Large intestine (tissue), 3 donors: ENCODE measurements at regions not wholly inside any gene's neighbourhood (a gene's known extent, or its start where the extent isn't known, plus 50 kb on each side); places are given as distances from the start of the nearest gene placed in this dataset.
"Not testable (repeated sequence)": the region's sequence is repeated elsewhere in the genome, so short reads cannot be mapped to it uniquely, and the experiment has no call there.

Experiments
- DNase-seq, 2 donors: peaks; one replicate each; pipeline versions ENCODE4 v3.0.0 to v3.0.0-alpha.2; 2013
- H3K27ac ChIP-seq: one replicate; pipeline ENCODE4 v1.5.1; 2013; ENCODE audit warnings: low read length
- H3K27me3 ChIP-seq: 2 replicates; pipeline ENCODE4 v1.6.1; 2013; ENCODE audit warnings: low read length; ENCODE audit not compliant: control insufficient read depth, insufficient read depth
- H3K36me3 ChIP-seq: 2 replicates; pipeline ENCODE4 v1.6.1; 2013; ENCODE audit warnings: low read length; ENCODE audit not compliant: control insufficient read depth, insufficient read depth
- H3K4me1 ChIP-seq: one replicate; pipeline ENCODE4 v1.6.1; 2013; ENCODE audit warnings: low read length; ENCODE audit not compliant: control insufficient read depth, insufficient read depth
- H3K4me3 ChIP-seq: one replicate; pipeline ENCODE4 v1.5.1; 2013; ENCODE audit warnings: low read length
- H3K9me3 ChIP-seq: one replicate; pipeline ENCODE4 v1.6.1; 2013; ENCODE audit warnings: mild to moderate bottlenecking, low read depth, low read length, moderate library complexity; ENCODE audit not compliant: control insufficient read depth
- WGBS: methylation state at CpG from one replicate; pipeline ENCODE4 v1.1.5; 2013; ENCODE audit warnings: low lambda C conversion rate; ENCODE audit not compliant: insufficient coverage; 5-methylcytosine and 5-hydroxymethylcytosine counted together

DNA sequence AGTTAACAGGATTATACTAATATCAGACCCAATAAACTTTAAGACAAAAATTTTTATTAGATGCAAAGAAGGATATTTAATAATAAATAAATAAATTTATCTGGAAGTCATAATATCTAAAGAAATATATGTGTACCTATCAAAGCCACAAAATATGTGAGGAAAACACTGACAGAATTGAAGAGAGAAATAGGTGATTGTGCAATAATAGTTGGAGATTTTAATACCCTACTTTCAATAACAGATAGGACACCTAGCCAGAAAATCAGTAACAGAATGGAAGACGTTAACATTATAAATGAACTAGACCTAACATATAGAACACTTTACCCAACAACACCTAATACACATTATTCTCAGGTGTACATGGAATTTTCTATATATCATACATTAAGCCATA lies 541.4 kb upstream of the SMC2 start:
- Histone ChIP-seq H3K27ac (no peak overlapping the region), H3K9me3 (peaks cover 11% of the 10 kb centered on the region), H3K4me3 (no peak overlapping the region), H3K36me3 (no peaks in the 10 kb centered on the region), H3K4me1 (no peaks in the 10 kb centered on the region), H3K27me3 (no peaks in the 10 kb centered on the region)
- no CpG with 5 or more reads among the region's 1 CpG for WGBS
- DNase-seq = no peak

- H3K36me3 ChIP-seq = no peaks in the 10 kb centered on the region
- H3K4me3 ChIP-seq = no peak overlapping the region
- H3K27ac ChIP-seq = no peak overlapping the region
- DNase-seq = no peak
- no peaks in the 10 kb centered on the region for H3K4me1 ChIP-seq
- no peaks in the 10 kb centered on the region for H3K27me3 ChIP-seq
- no peaks in the 10 kb centered on the region for H3K9me3 ChIP-seq
Observed at GRCh38 chr9:103574056-103574455, 520.1 kb upstream of the SMC2 start.

DNA sequence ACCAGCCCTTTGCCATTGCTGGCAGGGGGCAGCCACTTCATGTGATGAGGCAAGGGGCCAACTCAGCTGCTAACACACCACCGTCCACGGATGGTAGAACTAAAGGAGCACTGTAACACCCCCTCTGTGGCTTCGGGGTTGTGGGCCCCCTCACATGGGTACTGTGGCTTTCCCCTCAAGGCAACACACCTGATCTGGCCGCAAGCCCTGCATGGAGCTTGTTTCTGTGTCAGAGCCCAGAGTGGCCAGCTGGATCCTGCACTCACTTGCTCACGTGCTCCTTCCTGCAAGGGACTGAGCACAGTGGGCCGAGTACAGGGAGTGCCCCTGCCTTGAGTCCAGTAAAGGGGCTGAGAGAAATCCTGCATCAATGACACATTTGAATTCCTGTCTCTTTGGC lies 507.4 kb upstream of the SMC2 start:
- Histone ChIP-seq H3K27me3 (no peaks in the 10 kb centered on the region), H3K4me1 (no peaks in the 10 kb centered on the region), H3K36me3 (no peaks in the 10 kb centered on the region), H3K27ac (no peak overlapping the region), H3K9me3 (peaks cover 3% of the 10 kb centered on the region), H3K4me3 (no peak overlapping the region)
- DNase-seq = no peak
- WGBS = no CpG with 5 or more reads among the region's 6 CpGs

DNA sequence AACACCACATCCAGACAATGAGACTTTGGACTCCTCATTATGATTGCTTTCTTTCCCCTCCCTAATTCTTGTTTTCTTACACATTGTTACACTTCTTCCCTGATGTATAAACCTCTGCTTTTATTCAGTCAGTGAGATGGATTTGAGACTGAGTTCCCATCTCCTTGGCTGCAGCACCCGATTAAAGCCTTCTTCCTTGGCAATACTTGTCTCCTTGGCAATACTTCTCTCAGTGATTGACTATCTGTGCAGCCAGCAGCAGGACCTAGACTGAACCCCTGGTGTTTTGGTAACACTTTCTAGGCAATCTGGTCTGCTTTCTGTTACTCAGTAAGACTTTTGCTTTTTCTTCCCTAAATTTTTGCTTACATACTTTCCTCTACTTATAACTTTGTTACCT lies 492.8 kb upstream of the SMC2 start:
- no CpG with 5 or more reads among the region's 1 CpG for WGBS
- H3K36me3 ChIP-seq = no peaks in the 10 kb centered on the region
- peaks cover 3% of the 10 kb centered on the region for H3K9me3 ChIP-seq
- H3K27ac ChIP-seq = no peak overlapping the region
- no peaks in the 10 kb centered on the region for H3K4me1 ChIP-seq
- H3K4me3 ChIP-seq = no peak overlapping the region
- DNase-seq = no peak
- no peaks in the 10 kb centered on the region for H3K27me3 ChIP-seq

DNA sequence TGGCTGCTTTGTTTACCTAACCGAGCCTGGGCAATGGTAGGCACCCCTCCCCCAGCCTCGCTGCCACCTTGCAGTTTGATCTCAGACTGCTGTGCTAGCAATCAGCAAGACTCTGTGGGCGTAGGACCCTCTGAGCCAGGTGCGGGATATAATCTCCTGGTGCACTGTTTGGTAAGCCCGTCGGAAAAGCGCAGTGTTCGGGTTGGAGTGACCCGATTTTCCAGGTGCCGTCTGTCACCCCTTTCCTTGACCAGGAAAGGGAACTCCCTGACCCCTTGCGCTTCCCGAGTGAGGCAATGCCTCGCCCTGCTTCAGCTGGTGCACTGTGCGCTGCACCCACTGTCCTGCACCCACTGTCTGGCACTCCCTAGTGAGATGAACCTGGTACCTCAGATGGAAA lies 482.2 kb upstream of the SMC2 start:
- H3K4me1 ChIP-seq, H3K27me3 ChIP-seq: not testable (repeated sequence)
- no CpG with 5 or more reads among the region's 14 CpGs for WGBS

GRCh38 chr9:103615994-103616393 lies 478.1 kb upstream of the SMC2 start:
- 85% methylated on average over 2 of the region's 5 CpGs for WGBS

More for the DNA sequence above, 482.2 kb upstream of the SMC2 start:
- not testable (repeated sequence) for H3K9me3 ChIP-seq, H3K27ac ChIP-seq, H3K4me3 ChIP-seq, H3K36me3 ChIP-seq, DNase-seq

DNA sequence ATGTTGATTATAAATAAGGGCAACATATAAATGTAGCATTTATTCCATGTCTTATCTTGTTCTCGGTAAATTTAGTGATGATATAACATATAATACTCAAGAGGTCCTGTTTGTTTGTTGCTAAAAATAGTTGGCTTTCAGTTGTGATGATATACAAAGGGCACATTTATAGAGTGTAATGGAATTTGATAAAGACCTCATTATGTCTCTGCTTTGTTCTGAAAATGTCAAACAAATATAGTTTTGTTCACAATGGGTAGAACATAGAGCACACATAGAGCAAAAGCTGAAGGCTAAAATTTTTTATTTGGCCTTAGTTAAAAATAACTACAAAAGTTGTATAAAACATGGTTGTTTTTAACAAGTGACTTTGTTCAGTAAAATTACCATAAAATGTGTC lies 477.1 kb upstream of the SMC2 start:
- Histone ChIP-seq H3K36me3 (no peaks in the 10 kb centered on the region), H3K27ac (no peak overlapping the region), H3K4me3 (no peak overlapping the region), H3K4me1 (no peaks in the 10 kb centered on the region), H3K9me3 (no peaks in the 10 kb centered on the region), H3K27me3 (no peaks in the 10 kb centered on the region)
- WGBS = 73% methylated on average over 1 of the region's 1 CpG
- no peak for DNase-seq

More at GRCh38 chr9:103615994-103616393, 478.1 kb upstream of the SMC2 start:
- Histone ChIP-seq H3K27ac (no peak overlapping the region), H3K9me3 (peaks cover 2% of the 10 kb centered on the region), H3K4me3 (no peak overlapping the region), H3K4me1 (no peaks in the 10 kb centered on the region), H3K27me3 (no peaks in the 10 kb centered on the region), H3K36me3 (no peaks in the 10 kb centered on the region)
- no peak for DNase-seq

- Histone ChIP-seq H3K4me3 (no peak overlapping the region), H3K9me3 (no peaks in the 10 kb centered on the region), H3K27ac (no peak overlapping the region), H3K36me3 (no peaks in the 10 kb centered on the region), H3K27me3 (no peaks in the 10 kb centered on the region), H3K4me1 (no peaks in the 10 kb centered on the region)
- WGBS = 83% methylated on average over 2 of the region's 2 CpGs
- no peak for DNase-seq
Observed at GRCh38 chr9:103625161-103625804, 468.8 kb upstream of the SMC2 start.

- Histone ChIP-seq H3K4me1 (no peaks in the 10 kb centered on the region), H3K4me3 (no peak overlapping the region), H3K36me3 (no peaks in the 10 kb centered on the region), H3K27ac (no peak overlapping the region), H3K9me3 (no peaks in the 10 kb centered on the region), H3K27me3 (no peaks in the 10 kb centered on the region)
- DNase-seq = no peak
- WGBS = no CpG with 5 or more reads among the region's 1 CpG
Observed at GRCh38 chr9:103627731-103628130, 466.4 kb upstream of the SMC2 start.

DNA sequence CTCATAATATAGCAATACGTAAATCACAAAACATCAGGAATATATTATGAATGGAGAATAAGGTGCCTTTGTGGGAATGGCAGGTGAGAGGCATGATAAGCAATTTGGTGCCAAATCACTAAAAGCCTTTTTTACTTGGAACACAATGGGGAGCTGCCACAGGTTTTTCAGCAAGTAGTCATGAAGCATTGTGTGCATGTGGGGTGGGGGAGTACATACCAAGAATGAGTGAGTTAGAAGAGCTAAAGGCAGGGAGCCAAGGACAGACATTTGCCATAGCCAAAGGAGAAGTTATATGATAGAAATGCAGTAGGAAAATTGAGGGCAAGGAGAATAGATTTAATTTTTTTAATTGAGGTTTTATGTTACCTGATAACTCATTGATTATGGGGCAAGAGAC lies 445.0 kb upstream of the SMC2 start:
- no peaks in the 10 kb centered on the region for H3K27me3 ChIP-seq
- no peak overlapping the region for H3K4me3 ChIP-seq
- WGBS = 67% methylated on average over 1 of the region's 1 CpG
- H3K36me3 ChIP-seq = no peaks in the 10 kb centered on the region
- no peaks in the 10 kb centered on the region for H3K9me3 ChIP-seq
- DNase-seq = no peak
- no peak overlapping the region for H3K27ac ChIP-seq
- H3K4me1 ChIP-seq = no peaks in the 10 kb centered on the region

- no peaks in the 10 kb centered on the region for H3K4me1 ChIP-seq
- no peak for DNase-seq
- no CpG with 5 or more reads among the region's 5 CpGs for WGBS
Observed at GRCh38 chr9:103658156-103658555, 436.0 kb upstream of the SMC2 start.

More at GRCh38 chr9:103658156-103658555, 436.0 kb upstream of the SMC2 start:
- Histone ChIP-seq H3K36me3 (no peaks in the 10 kb centered on the region), H3K4me3 (no peak overlapping the region), H3K27ac (no peak overlapping the region), H3K9me3 (peaks cover 5% of the 10 kb centered on the region), H3K27me3 (no peaks in the 10 kb centered on the region)
